ENCODE measurements at regions not wholly inside any gene's neighbourhood (a gene's known extent, or its start where the extent isn't known, plus 50 kb on each side); places are given as distances from the start of the nearest gene placed in this dataset.
"Not testable (repeated sequence)": the region's sequence is repeated elsewhere in the genome, so short reads cannot be mapped to it uniquely, and the experiment has no call there.

- DNase-seq (ENCODE audit: low read depth), result no peak
Measured at GRCh38 chr13:79912403-79912802, 428.5 kb downstream of the SPRY2 start.

GRCh38 chr13:79910875-79911540 is 429.9 kb downstream of the SPRY2 start:
- DNase-seq (ENCODE audit: low read depth), result no peak

GRCh38 chr13:79909644-79910043 is 428.7 kb downstream of the NDFIP2 start:
- DNase-seq (ENCODE audit: low read depth), result no peak

- no peak for DNase-seq (ENCODE audit: low read depth)
Measured at GRCh38 chr13:79908381-79908780, 427.4 kb downstream of the NDFIP2 start.

GRCh38 chr13:79907527-79907926 is 426.6 kb downstream of the NDFIP2 start:
- no peak for DNase-seq (ENCODE audit: low read depth)

GRCh38 chr13:79906345-79906744 is 425.4 kb downstream of the NDFIP2 start:
- DNase-seq (ENCODE audit: low read depth), result no peak

- DNase-seq (ENCODE audit: low read depth), result no peak
Measured at GRCh38 chr13:79905018-79905417, 424.1 kb downstream of the NDFIP2 start.

- no peak for DNase-seq (ENCODE audit: low read depth)
Measured at GRCh38 chr13:79904581-79904980, 423.6 kb downstream of the NDFIP2 start.

- no peak for DNase-seq (ENCODE audit: low read depth)
Measured at GRCh38 chr13:79901336-79901735, 420.4 kb downstream of the NDFIP2 start.

GRCh38 chr13:79900356-79900755 is 419.4 kb downstream of the NDFIP2 start:
- DNase-seq (ENCODE audit: low read depth), result no peak

- no peak for DNase-seq (ENCODE audit: low read depth)
Measured at GRCh38 chr13:79898996-79899395, 418.0 kb downstream of the NDFIP2 start.

GRCh38 chr13:79898202-79898826 is 417.4 kb downstream of the NDFIP2 start:
- DNase-seq (ENCODE audit: low read depth), result no peak

- no peak for DNase-seq (ENCODE audit: low read depth)
Measured at GRCh38 chr13:79896851-79897250, 415.9 kb downstream of the NDFIP2 start.

- DNase-seq (ENCODE audit: low read depth), result no peak
Measured at GRCh38 chr13:79895416-79895815, 414.5 kb downstream of the NDFIP2 start.

- DNase-seq (ENCODE audit: low read depth), result not testable (repeated sequence)
Measured at GRCh38 chr13:79887278-79887677, 406.3 kb downstream of the NDFIP2 start.

- no peak for DNase-seq (ENCODE audit: low read depth)
Measured at GRCh38 chr13:79886601-79887000, 405.6 kb downstream of the NDFIP2 start.

- DNase-seq (ENCODE audit: low read depth), result no peak
Measured at GRCh38 chr13:79884890-79885289, 403.9 kb downstream of the NDFIP2 start.

- no peak for DNase-seq (ENCODE audit: low read depth)
Measured at GRCh38 chr13:79883216-79883615, 402.3 kb downstream of the NDFIP2 start.

- no peak for DNase-seq (ENCODE audit: low read depth)
Measured at GRCh38 chr13:79880818-79881217, 399.9 kb downstream of the NDFIP2 start.

GRCh38 chr13:79874396-79875360 is 393.7 kb downstream of the NDFIP2 start:
- no peak for DNase-seq (ENCODE audit: low read depth)

- DNase-seq (ENCODE audit: low read depth), result no peak
Measured at GRCh38 chr13:79871594-79871993, 390.6 kb downstream of the NDFIP2 start.

- no peak for DNase-seq (ENCODE audit: low read depth)
Measured at GRCh38 chr13:79870766-79871165, 389.8 kb downstream of the NDFIP2 start.

GRCh38 chr13:79870123-79870522 is 389.2 kb downstream of the NDFIP2 start:
- no peak for DNase-seq (ENCODE audit: low read depth)
